Peyer's patch (tissue), 4 donors: ENCODE measurements at regions not wholly inside any gene's neighbourhood (a gene's known extent, or its start where the extent isn't known, plus 50 kb on each side); places are given as distances from the start of the nearest gene placed in this dataset.

Experiments used
- DNase-seq, 3 donors: peaks; one replicate each; pipeline ENCODE4 v3.0.0-alpha.2; 2017 to 2019
- H3K27ac ChIP-seq, 4 donors: fragments of 200-600 bp; sonication (generic); one replicate each; pipeline ENCODE4 v1.5.1; 2016 to 2019
- H3K27me3 ChIP-seq, 2 donors: fragments of 200-600 bp; sonication (generic); one replicate each; pipeline ENCODE4 v1.5.1; 2019
- H3K36me3 ChIP-seq, 3 donors: fragments of 200-600 bp; sonication (generic); one replicate each; pipeline ENCODE4 v1.5.1; 2016 to 2019
- H3K4me1 ChIP-seq, 4 donors: fragments of 200-600 bp; sonication (generic); one replicate each; pipeline ENCODE4 v1.5.1; 2016 to 2019
- H3K4me3 ChIP-seq, 4 donors: fragments of 200-600 bp; sonication (generic); 1 replicate in 3 of 4; 2 replicates in 1 of 4; pipeline ENCODE4 v1.5.1; 2016 to 2019; ENCODE audit warnings: mild to moderate bottlenecking in 1 of 4
- H3K9me3 ChIP-seq, 4 donors: fragments of 200-600 bp; sonication (generic); one replicate each; pipeline ENCODE4 v1.5.1; 2016 to 2019; ENCODE audit warnings: mild to moderate bottlenecking in 1 of 4
- CTCF ChIP-seq, 6 experiments: fragments of 450-650 bp in 4 of 6; fragments of 200-600 bp in 2 of 6; sonication (generic) in 1 of 6; IDR thresholded peaks; one replicate each; pipeline ENCODE4 v1.5.1; 2017 to 2019; ENCODE audit warnings: antibody characterized with exemption in 6 of 6, mild to moderate bottlenecking in 3 of 6, moderate library complexity in 1 of 6
- POLR2A ChIP-seq, 2 donors: fragments of 450-650 bp; IDR thresholded peaks; one replicate each; pipeline ENCODE4 v1.5.1; 2017; ENCODE audit warnings: antibody characterized with exemption in 2 of 2, mild to moderate bottlenecking in 2 of 2, moderate library complexity in 2 of 2

DNA sequence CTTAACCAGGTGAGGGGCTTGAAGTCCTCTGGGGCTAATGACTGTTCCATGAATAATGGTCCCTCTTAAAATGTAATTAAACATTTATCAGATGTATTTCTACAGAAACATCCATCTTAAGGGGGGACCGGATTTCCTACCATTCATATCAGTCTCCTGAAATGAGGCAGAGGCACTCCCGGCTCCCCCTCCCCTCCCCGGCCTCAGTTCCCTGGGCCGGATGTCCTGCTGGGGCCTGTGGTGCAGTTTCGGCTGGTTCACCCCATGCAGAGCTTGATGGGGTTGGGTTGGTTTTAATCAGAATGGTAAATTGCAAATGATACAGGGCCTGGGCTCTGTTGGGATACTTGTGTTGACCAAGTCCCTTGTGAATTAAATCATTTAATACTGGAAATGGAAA, 349.4 kb downstream of the PREX1 start:
- Histone ChIP-seq H3K27me3 (no peaks in the 10 kb centered on the region), H3K27ac (no peak overlapping the region)
- no peak for DNase-seq

GRCh38 chr20:48476854-48477253, 350.9 kb downstream of the PREX1 start:
- no peaks in the 10 kb centered on the region for H3K4me1 ChIP-seq
- H3K27ac ChIP-seq: no peak overlapping the region
- no peak overlapping the region for H3K4me3 ChIP-seq
- H3K9me3 ChIP-seq: no peaks in the 10 kb centered on the region
- H3K36me3 ChIP-seq: no peaks in the 10 kb centered on the region
- no peaks in the 10 kb centered on the region for H3K27me3 ChIP-seq
- TF ChIP-seq POLR2A (IDR thresholded peaks at IDR 0.05): no peak
- DNase-seq: no peak

More for the DNA sequence above, 349.4 kb downstream of the PREX1 start:
- Histone ChIP-seq H3K36me3 (no peaks in the 10 kb centered on the region), H3K9me3 (no peaks in the 10 kb centered on the region), H3K4me1 (no peaks in the 10 kb centered on the region), H3K4me3 (no peak overlapping the region)
- TF ChIP-seq CTCF (IDR thresholded peaks at IDR 0.05) (no peak), POLR2A (IDR thresholded peaks at IDR 0.05) (no peak)

- no peaks in the 10 kb centered on the region for H3K9me3 ChIP-seq
- no peaks in the 10 kb centered on the region for H3K27me3 ChIP-seq
- no peaks in the 10 kb centered on the region for H3K4me1 ChIP-seq
- H3K27ac ChIP-seq: no peak overlapping the region
- TF ChIP-seq CTCF (IDR thresholded peaks at IDR 0.05) (no peak), POLR2A (IDR thresholded peaks at IDR 0.05) (no peak)
- no peak overlapping the region for H3K4me3 ChIP-seq
- no peak for DNase-seq
- no peaks in the 10 kb centered on the region for H3K36me3 ChIP-seq
Measured at GRCh38 chr20:48474022-48474421, 353.8 kb downstream of the PREX1 start.

GRCh38 chr20:48471759-48472408, 355.9 kb downstream of the PREX1 start:
- Histone ChIP-seq H3K27ac (no peak overlapping the region), H3K27me3 (no peaks in the 10 kb centered on the region), H3K36me3 (no peaks in the 10 kb centered on the region), H3K9me3 (no peaks in the 10 kb centered on the region), H3K4me1 (no peaks in the 10 kb centered on the region), H3K4me3 (no peak overlapping the region)
- no peak for DNase-seq
- TF ChIP-seq POLR2A (IDR thresholded peaks at IDR 0.05) (no peak), CTCF (IDR thresholded peaks at IDR 0.05) (no peak)

DNA sequence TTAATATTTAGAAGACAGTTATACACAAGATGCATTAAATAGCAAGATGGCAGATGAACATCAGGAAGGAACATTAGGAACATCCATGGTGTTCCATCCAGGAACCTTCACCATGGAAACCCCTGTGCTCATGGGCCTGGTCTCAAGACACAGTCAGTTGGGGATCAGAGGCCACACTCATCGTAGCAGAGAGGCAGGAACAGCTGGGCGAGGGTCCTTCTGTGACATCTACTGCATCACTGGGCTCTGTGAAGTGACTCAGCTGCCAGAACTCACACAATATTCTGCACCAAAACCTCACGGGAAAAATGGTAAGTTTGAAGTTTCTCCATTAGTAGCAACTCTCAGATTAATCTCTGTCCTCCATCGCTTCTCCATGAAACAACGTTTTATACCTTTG, 356.6 kb downstream of the PREX1 start:
- TF ChIP-seq POLR2A (IDR thresholded peaks at IDR 0.05) (no peak), CTCF (IDR thresholded peaks at IDR 0.05) (no peak)
- no peaks in the 10 kb centered on the region for H3K36me3 ChIP-seq
- no peaks in the 10 kb centered on the region for H3K9me3 ChIP-seq
- no peak overlapping the region for H3K27ac ChIP-seq
- no peaks in the 10 kb centered on the region for H3K4me1 ChIP-seq
- no peak overlapping the region for H3K4me3 ChIP-seq
- DNase-seq: no peak
- H3K27me3 ChIP-seq: no peaks in the 10 kb centered on the region

DNA sequence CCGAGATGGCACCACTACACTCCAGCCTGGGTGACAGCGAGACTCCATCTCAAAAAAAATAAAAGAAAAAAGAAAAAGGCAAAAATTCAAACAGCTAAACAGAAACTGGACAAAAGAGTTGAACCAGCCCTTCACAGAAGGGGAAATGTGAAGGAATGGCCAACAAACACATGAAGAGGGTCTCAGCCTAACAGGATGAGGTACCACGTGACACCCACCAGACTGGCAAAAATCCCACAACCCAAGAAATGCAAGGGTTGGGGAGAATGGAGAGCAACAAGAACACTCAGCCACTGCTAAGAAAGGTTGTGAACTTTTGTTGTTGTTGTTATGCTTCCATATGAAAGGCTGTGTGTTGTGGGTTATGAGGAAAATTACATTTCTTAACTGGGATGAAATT, 357.7 kb downstream of the PREX1 start:
- no peak for DNase-seq
- no peaks in the 10 kb centered on the region for H3K36me3 ChIP-seq
- no peak overlapping the region for H3K4me3 ChIP-seq
- TF ChIP-seq POLR2A (IDR thresholded peaks at IDR 0.05) (no peak), CTCF (IDR thresholded peaks at IDR 0.05) (no peak)
- no peaks in the 10 kb centered on the region for H3K9me3 ChIP-seq
- H3K4me1 ChIP-seq: no peaks in the 10 kb centered on the region
- no peaks in the 10 kb centered on the region for H3K27me3 ChIP-seq
- H3K27ac ChIP-seq: no peak overlapping the region
